Smooth muscle cell (in vitro differentiated cells): ENCODE measurements at regions not wholly inside any gene's neighbourhood (a gene's known extent, or its start where the extent isn't known, plus 50 kb on each side); places are given as distances from the start of the nearest gene placed in this dataset.
A peak's percentile ranks its signal among the peaks of the same experiment; 100 is the strongest.

Experiments
- DNase-seq: peaks from one replicate; lab custom pipeline; 2025; ENCODE audit not compliant: unreplicated experiment; lab: John Stamatoyannopoulos, UW
- H2AFZ ChIP-seq: fragments of 200-600 bp; sonication (generic); 2 replicates; pipeline ENCODE4 v1.6.0; 2016; ENCODE audit warnings: antibody characterized with exemption, low read depth, mild to moderate bottlenecking
- H3F3A ChIP-seq: fragments of 200-600 bp; sonication (generic); 2 replicates; pipeline ENCODE4 v1.6.0; 2017; ENCODE audit warnings: antibody characterized with exemption, low read depth
- H3K27ac ChIP-seq: fragments of 200-600 bp; sonication (generic); 2 replicates; pipeline ENCODE4 v1.5.1; 2016; ENCODE audit warnings: low read depth, mild to moderate bottlenecking
- H3K27me3 ChIP-seq: fragments of 200-600 bp; sonication (generic); 2 replicates; pipeline ENCODE4 v1.6.1; 2016; ENCODE audit warnings: low read depth, mild to moderate bottlenecking
- H3K36me3 ChIP-seq: fragments of 200-600 bp; sonication (generic); 2 replicates; pipeline ENCODE4 v1.5.1; 2016; ENCODE audit warnings: low read depth
- H3K4me1 ChIP-seq: fragments of 200-600 bp; sonication (generic); 2 replicates; pipeline ENCODE4 v1.5.1; 2016; ENCODE audit warnings: low read depth
- H3K4me2 ChIP-seq: fragments of 200-600 bp; sonication (generic); 2 replicates; pipeline ENCODE4 v1.6.0; 2016; ENCODE audit warnings: mild to moderate bottlenecking
- H3K4me3 ChIP-seq: fragments of 200-600 bp; sonication (generic); 2 replicates; pipeline ENCODE4 v1.5.1; 2016; ENCODE audit warnings: mild to moderate bottlenecking
- H3K79me2 ChIP-seq: fragments of 200-600 bp; sonication (generic); 2 replicates; pipeline ENCODE4 v1.6.0; 2016; ENCODE audit warnings: low read depth, mild to moderate bottlenecking
- H3K9ac ChIP-seq: fragments of 200-600 bp; sonication (generic); 2 replicates; pipeline ENCODE4 v1.6.0; 2016; ENCODE audit warnings: low read depth
- H3K9me3 ChIP-seq: fragments of 200-600 bp; sonication (generic); replicated peaks from 2 replicates; pipeline ENCODE4 v1.5.1; 2016; ENCODE audit warnings: low read depth
- H4K20me1 ChIP-seq: fragments of 200-600 bp; sonication (generic); 2 replicates; pipeline ENCODE4 v1.6.0; 2016; ENCODE audit warnings: low read depth
- CTCF ChIP-seq: fragments of 200-600 bp; sonication (generic); IDR thresholded peaks from 2 replicates; pipeline ENCODE4 v1.5.1; 2017; ENCODE audit warnings: borderline replicate concordance, mild to moderate bottlenecking, antibody characterized with exemption; ENCODE audit not compliant: insufficient read depth, poor library complexity, severe bottlenecking
- WGBS: methylation state at CpG from one replicate; pipeline ENCODE4 v1.1.7; 2016; ENCODE audit warnings: low lambda C conversion rate; 5-methylcytosine and 5-hydroxymethylcytosine counted together

- H3K36me3 ChIP-seq = no peaks in the 10 kb centered on the region
- no peak for DNase-seq
- no peak overlapping the region for H3K27ac ChIP-seq
- no peak overlapping the region for H3K4me2 ChIP-seq
- no peak overlapping the region for H3K9ac ChIP-seq
- H3K79me2 ChIP-seq = no peaks in the 10 kb centered on the region
- no peak overlapping the region for H2AFZ ChIP-seq
- no peak for TF ChIP-seq CTCF
- no peaks in the 10 kb centered on the region for H3F3A ChIP-seq
- H3K4me1 ChIP-seq = no peaks in the 10 kb centered on the region
- no peaks in the 10 kb centered on the region for H3K27me3 ChIP-seq
- H3K4me3 ChIP-seq = no peak overlapping the region
- no peaks in the 10 kb centered on the region for H3K9me3 ChIP-seq
- no peaks in the 10 kb centered on the region for H4K20me1 ChIP-seq
Measured at GRCh38 chrX:97740044-97740443, 856.3 kb downstream of the RPA4 start.

DNA sequence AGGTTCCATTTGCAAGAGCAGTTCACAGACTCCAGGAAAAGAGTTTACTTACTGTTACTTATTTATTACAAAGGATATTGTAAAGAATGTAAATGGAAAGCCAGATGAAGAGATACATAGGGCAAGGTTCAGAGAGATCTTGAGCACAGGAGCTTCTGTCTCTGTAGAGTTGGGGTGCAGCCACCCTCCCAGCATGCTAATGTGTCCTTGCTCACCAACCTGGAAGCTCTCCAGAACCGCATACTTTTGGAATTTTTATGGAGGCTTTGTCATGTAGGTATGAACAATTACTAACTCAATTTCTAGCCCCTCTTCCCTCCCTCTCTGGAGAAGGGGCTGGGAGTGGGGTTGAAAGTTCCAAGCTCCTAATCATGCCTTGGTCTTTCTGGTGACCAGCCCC lies 857.2 kb downstream of the RPA4 start:
- WGBS = 62% methylated on average over 1 of the region's 1 CpG
- TF ChIP-seq CTCF = no peak
- no peaks in the 10 kb centered on the region for H3K4me1 ChIP-seq
- H2AFZ ChIP-seq = no peak overlapping the region
- H3F3A ChIP-seq = no peaks in the 10 kb centered on the region
- H3K9ac ChIP-seq = no peak overlapping the region
- no peaks in the 10 kb centered on the region for H3K79me2 ChIP-seq
- no peaks in the 10 kb centered on the region for H3K27me3 ChIP-seq
- H3K4me3 ChIP-seq = no peak overlapping the region
- H3K36me3 ChIP-seq = no peaks in the 10 kb centered on the region
- no peaks in the 10 kb centered on the region for H4K20me1 ChIP-seq
- no peak overlapping the region for H3K4me2 ChIP-seq
- H3K27ac ChIP-seq = no peak overlapping the region
- DNase-seq = no peak
- no peaks in the 10 kb centered on the region for H3K9me3 ChIP-seq

GRCh38 chrX:97743014-97743413 lies 859.3 kb downstream of the RPA4 start:
- no peaks in the 10 kb centered on the region for H3F3A ChIP-seq
- H3K4me3 ChIP-seq = no peak overlapping the region
- no peaks in the 10 kb centered on the region for H3K4me1 ChIP-seq
- TF ChIP-seq CTCF = peak; percentile 12
- WGBS = 97% methylated on average over 3 of the region's 3 CpGs
- H2AFZ ChIP-seq = no peak overlapping the region
- H4K20me1 ChIP-seq = no peaks in the 10 kb centered on the region
- no peak overlapping the region for H3K27ac ChIP-seq
- no peaks in the 10 kb centered on the region for H3K9me3 ChIP-seq
- no peaks in the 10 kb centered on the region for H3K79me2 ChIP-seq
- H3K4me2 ChIP-seq = no peak overlapping the region
- no peaks in the 10 kb centered on the region for H3K27me3 ChIP-seq
- H3K9ac ChIP-seq = no peak overlapping the region
- no peaks in the 10 kb centered on the region for H3K36me3 ChIP-seq
- DNase-seq = no peak

GRCh38 chrX:97747346-97747745 lies 863.6 kb downstream of the RPA4 start:
- Histone ChIP-seq H3K4me3 (no peak overlapping the region), H3K27ac (no peak overlapping the region), H3K9ac (no peak overlapping the region), H3K9me3 (no peaks in the 10 kb centered on the region), H3K36me3 (no peaks in the 10 kb centered on the region), H4K20me1 (no peaks in the 10 kb centered on the region), H3F3A (no peaks in the 10 kb centered on the region), H3K4me1 (no peaks in the 10 kb centered on the region), H3K4me2 (no peak overlapping the region), H3K27me3 (no peaks in the 10 kb centered on the region), H2AFZ (no peak overlapping the region), H3K79me2 (no peaks in the 10 kb centered on the region)
- no peak for TF ChIP-seq CTCF
- no peak for DNase-seq
- 85% methylated on average over 7 of the region's 7 CpGs for whole genome bisulfite sequencing
